GM23338 (cell line): ENCODE measurements at regions not wholly inside any gene's neighbourhood (a gene's known extent, or its start where the extent isn't known, plus 50 kb on each side); places are given as distances from the start of the nearest gene placed in this dataset.

ENCODE experiments used
- ATAC-seq: fragments of 200-7000 bp; cut with Tn5 transposase; 3 replicates; pipeline ENCODE4 v1.9.1; 2020
- DNase-seq: peaks from one replicate; pipeline ENCODE4 v3.0.0-alpha.2; 2015; ENCODE audit warnings: low spot score
- H2AFZ ChIP-seq: fragments of 200-600 bp; sonication (generic); 2 replicates; pipeline ENCODE4 v1.8.0; 2016; ENCODE audit warnings: antibody characterized with exemption, mild to moderate bottlenecking, moderate library complexity
- H3F3A ChIP-seq: fragments of 200-600 bp; sonication (generic); replicated peaks from 2 replicates; pipeline ENCODE4 v1.8.0; 2017; ENCODE audit warnings: antibody characterized with exemption, mixed run types, low read depth
- H3K27ac ChIP-seq: fragments of 200-600 bp; sonication (generic); 2 replicates; pipeline ENCODE4 v1.6.1; 2016; ENCODE audit warnings: low read depth
- H3K27me3 ChIP-seq: fragments of 200-600 bp; sonication (generic); 2 replicates; pipeline ENCODE4 v1.8.0; 2016; ENCODE audit warnings: mild to moderate bottlenecking, mixed run types, moderate library complexity; ENCODE audit not compliant: insufficient read depth
- H3K36me3 ChIP-seq: fragments of 200-600 bp; sonication (generic); 2 replicates; pipeline ENCODE4 v1.8.0; 2016; ENCODE audit warnings: mild to moderate bottlenecking; ENCODE audit not compliant: insufficient read depth
- H3K4me1 ChIP-seq: fragments of 200-600 bp; sonication (generic); 2 replicates; pipeline ENCODE4 v1.8.0; 2016; ENCODE audit warnings: mild to moderate bottlenecking, moderate library complexity; ENCODE audit not compliant: insufficient read depth
- H3K4me2 ChIP-seq: fragments of 200-600 bp; sonication (generic); 2 replicates; pipeline ENCODE4 v1.7.1; 2017; ENCODE audit warnings: mixed run types
- H3K4me3 ChIP-seq: fragments of 200-600 bp; sonication (generic); 2 replicates; pipeline ENCODE4 v1.6.1; 2016; ENCODE audit warnings: mixed run types
- H3K79me2 ChIP-seq: fragments of 200-600 bp; sonication (generic); replicated peaks from 2 replicates; pipeline ENCODE4 v1.8.0; 2017; ENCODE audit warnings: mild to moderate bottlenecking; ENCODE audit not compliant: insufficient read depth
- H3K9me2 ChIP-seq: fragments of 200-600 bp; sonication (generic); 2 replicates; pipeline ENCODE4 v1.8.0; 2017; ENCODE audit not compliant: insufficient read depth
- H4K20me1 ChIP-seq: fragments of 200-600 bp; sonication (generic); replicated peaks from 2 replicates; pipeline ENCODE4 v1.8.0; 2017; ENCODE audit warnings: mild to moderate bottlenecking; ENCODE audit not compliant: insufficient read depth
- H3K27ac Mint-ChIP-seq: 2 replicates; pipeline ENCODE4 v1.8.0; 2020; ENCODE audit warnings: inconsistent platforms, mild to moderate bottlenecking, moderate library complexity, mixed read lengths
- H3K27me3 Mint-ChIP-seq: 3 replicates; pipeline ENCODE4 v1.8.0; 2022; ENCODE audit warnings: low read depth, mild to moderate bottlenecking, moderate library complexity, mixed read lengths, inconsistent platforms; ENCODE audit not compliant: insufficient read depth, poor library complexity
- H3K36me3 Mint-ChIP-seq: 3 replicates; pipeline ENCODE4 v1.8.0; 2021; ENCODE audit warnings: low read depth, mild to moderate bottlenecking, inconsistent platforms, moderate library complexity, mixed read lengths
- H3K4me1 Mint-ChIP-seq: 3 replicates; pipeline ENCODE4 v1.8.0; 2020; ENCODE audit warnings: mild to moderate bottlenecking, inconsistent platforms, mixed read lengths
- H3K4me3 Mint-ChIP-seq: 3 replicates; pipeline ENCODE4 v1.8.0; 2021; ENCODE audit warnings: moderate library complexity, mild to moderate bottlenecking, inconsistent platforms, mixed read lengths
- H3K9me3 Mint-ChIP-seq: 3 replicates; pipeline ENCODE4 v1.8.0; 2020; ENCODE audit warnings: moderate library complexity, mild to moderate bottlenecking, inconsistent platforms, mixed read lengths
- CREB1 ChIP-seq: fragments of 250-450 bp; sonication (Bioruptor Pico); IDR thresholded peaks from 2 replicates; pipeline ENCODE4 v1.5.0; 2020; ENCODE audit warnings: low read depth, mild to moderate bottlenecking, moderate library complexity
- ETS1 ChIP-seq: IDR thresholded peaks from 2 replicates; pipeline ENCODE4 v1.6.1; 2016; ENCODE audit warnings: antibody characterized with exemption
- EZH2 ChIP-seq: fragments of 200-600 bp; sonication (generic); IDR thresholded peaks from one replicate; pipeline ENCODE4 v1.8.0; 2017; ENCODE audit warnings: antibody characterized with exemption, mild to moderate bottlenecking, low read depth; ENCODE audit not compliant: unreplicated experiment
- EZH2phosphoT487 ChIP-seq: fragments of 200-600 bp; sonication (generic); IDR thresholded peaks from one replicate; pipeline ENCODE4 v1.8.1; 2018; ENCODE audit warnings: antibody characterized with exemption; ENCODE audit not compliant: unreplicated experiment
- JUNB ChIP-seq: IDR thresholded peaks from one replicate; pipeline ENCODE4 v1.6.1; 2016; ENCODE audit warnings: antibody characterized with exemption; ENCODE audit not compliant: unreplicated experiment
- NANOG ChIP-seq: IDR thresholded peaks from 2 replicates; pipeline ENCODE4 v1.6.1; 2016; ENCODE audit warnings: antibody characterized with exemption, borderline replicate concordance
- POLR2AphosphoS5 ChIP-seq: IDR thresholded peaks from 2 replicates; pipeline ENCODE4 v1.6.1; 2016; ENCODE audit warnings: antibody characterized with exemption, low read depth
- REST ChIP-seq: IDR thresholded peaks from one replicate; pipeline ENCODE4 v1.6.1; 2018; ENCODE audit warnings: antibody characterized with exemption; ENCODE audit not compliant: unreplicated experiment
- STAT1 ChIP-seq: IDR thresholded peaks from one replicate; pipeline ENCODE4 v1.6.1; 2016; ENCODE audit warnings: antibody characterized with exemption; ENCODE audit not compliant: unreplicated experiment
- ZNF114 ChIP-seq: fragments of 250-450 bp; sonication (Bioruptor Pico); IDR thresholded peaks from 2 replicates; pipeline ENCODE4 v1.5.0; 2020; ENCODE audit warnings: mild to moderate bottlenecking, moderate library complexity
- ZNF331 ChIP-seq: fragments of 250-450 bp; sonication (Bioruptor Pico); IDR thresholded peaks from 2 replicates; pipeline ENCODE4 v1.5.0; 2020; ENCODE audit warnings: low read depth, mild to moderate bottlenecking, moderate library complexity
- ZNF462 ChIP-seq: fragments of 250-450 bp; sonication (Bioruptor Pico); IDR thresholded peaks from 2 replicates; pipeline ENCODE4 v1.5.0; 2020; ENCODE audit warnings: mild to moderate bottlenecking, moderate library complexity
- TF ChIP-seq, protein P1 (sequence below), 2 experiments: fragments of 200-600 bp in 1 of 2; sonication (generic) in 1 of 2; conservative IDR thresholded peaks; 2 replicates each; pipeline versions ENCODE4 v1.5.1 to v1.6.1; 2016 to 2017; ENCODE audit warnings: antibody characterized with exemption in 2 of 2, low read depth in 2 of 2, mild to moderate bottlenecking in 2 of 2, moderate library complexity in 1 of 2

- DNase-seq (no peak), ATAC-seq (no peak)
- no peak overlapping the region for H3K4me2 ChIP-seq
- Mint-ChIP-seq H3K36me3 (peaks cover 9% of the 10 kb centered on the region; the same call in 1 of the 3 replicates), H3K4me3 (no peak overlapping the region), H3K27me3 (peaks cover 3% of the 10 kb centered on the region), H3K4me1 (peaks cover 10% of the 10 kb centered on the region), H3K9me3 (peaks cover 14% of the 10 kb centered on the region; the same call in 2 of the 3 replicates), H3K27ac (no peak overlapping the region)
- no peak overlapping the region for H2AFZ ChIP-seq
- H3K36me3 ChIP-seq, result no peaks in the 10 kb centered on the region
- no peaks in the 10 kb centered on the region for H3K27me3 ChIP-seq
- TF ChIP-seq EZH2 (no peak), REST (no peak), ETS1 (no peak), POLR2AphosphoS5 (no peak), ZNF114 (CRISPR knock-in tag) (no peak), NANOG (no peak), EZH2phosphoT487 (no peak), ZNF331 (CRISPR knock-in tag) (no peak), ZNF462 (CRISPR knock-in tag) (no peak), JUNB (no peak), CREB1 (CRISPR knock-in tag) (no peak), STAT1 (no peak)
- TF ChIP-seq, protein P1, sequence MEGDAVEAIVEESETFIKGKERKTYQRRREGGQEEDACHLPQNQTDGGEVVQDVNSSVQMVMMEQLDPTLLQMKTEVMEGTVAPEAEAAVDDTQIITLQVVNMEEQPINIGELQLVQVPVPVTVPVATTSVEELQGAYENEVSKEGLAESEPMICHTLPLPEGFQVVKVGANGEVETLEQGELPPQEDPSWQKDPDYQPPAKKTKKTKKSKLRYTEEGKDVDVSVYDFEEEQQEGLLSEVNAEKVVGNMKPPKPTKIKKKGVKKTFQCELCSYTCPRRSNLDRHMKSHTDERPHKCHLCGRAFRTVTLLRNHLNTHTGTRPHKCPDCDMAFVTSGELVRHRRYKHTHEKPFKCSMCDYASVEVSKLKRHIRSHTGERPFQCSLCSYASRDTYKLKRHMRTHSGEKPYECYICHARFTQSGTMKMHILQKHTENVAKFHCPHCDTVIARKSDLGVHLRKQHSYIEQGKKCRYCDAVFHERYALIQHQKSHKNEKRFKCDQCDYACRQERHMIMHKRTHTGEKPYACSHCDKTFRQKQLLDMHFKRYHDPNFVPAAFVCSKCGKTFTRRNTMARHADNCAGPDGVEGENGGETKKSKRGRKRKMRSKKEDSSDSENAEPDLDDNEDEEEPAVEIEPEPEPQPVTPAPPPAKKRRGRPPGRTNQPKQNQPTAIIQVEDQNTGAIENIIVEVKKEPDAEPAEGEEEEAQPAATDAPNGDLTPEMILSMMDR (conservative IDR thresholded peaks at IDR 0.05; ENCODE audit: low read depth in 2 of 2), result no peak
- H3K4me3 ChIP-seq, result no peak overlapping the region
- no peaks in the 10 kb centered on the region for H4K20me1 ChIP-seq
- H3K9me2 ChIP-seq, result peaks cover 8% of the 10 kb centered on the region
- H3K4me1 ChIP-seq, result peaks cover 4% of the 10 kb centered on the region; the same call in 1 of the 2 replicates
- no peak overlapping the region for H3K27ac ChIP-seq
- H3F3A ChIP-seq, result no peaks in the 10 kb centered on the region
- H3K79me2 ChIP-seq, result no peaks in the 10 kb centered on the region
These were observed 83.3 kb upstream of the TNR start for GRCh38 chr1:175826705-175827104.
